ENCODE measurements at regions not wholly inside any gene's neighbourhood (a gene's known extent, or its start where the extent isn't known, plus 50 kb on each side); places are given as distances from the start of the nearest gene placed in this dataset.

DNA sequence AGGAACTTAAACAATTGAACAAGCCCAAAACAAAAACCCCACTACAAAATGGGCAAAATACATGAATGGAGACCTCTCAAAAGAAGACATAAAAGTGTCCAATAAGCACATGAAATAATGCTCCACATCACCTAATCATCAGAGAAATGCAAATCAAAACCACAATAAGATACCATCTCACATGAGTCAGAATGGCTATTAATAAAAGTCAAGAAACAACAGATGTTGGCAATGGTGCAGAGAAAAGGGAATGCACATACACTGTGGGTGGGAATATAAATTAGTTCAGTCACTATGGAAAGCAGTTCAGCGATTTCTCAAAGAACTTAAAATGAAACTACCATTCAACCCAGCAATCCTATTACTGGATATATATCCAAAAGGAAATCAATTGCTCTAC, 337.4 kb upstream of the GRIA1 start:
- POLR2A ChIA-PET (ENCODE audit: low non-redundant PET): no interaction called here
- TF ChIP-seq, protein P1, sequence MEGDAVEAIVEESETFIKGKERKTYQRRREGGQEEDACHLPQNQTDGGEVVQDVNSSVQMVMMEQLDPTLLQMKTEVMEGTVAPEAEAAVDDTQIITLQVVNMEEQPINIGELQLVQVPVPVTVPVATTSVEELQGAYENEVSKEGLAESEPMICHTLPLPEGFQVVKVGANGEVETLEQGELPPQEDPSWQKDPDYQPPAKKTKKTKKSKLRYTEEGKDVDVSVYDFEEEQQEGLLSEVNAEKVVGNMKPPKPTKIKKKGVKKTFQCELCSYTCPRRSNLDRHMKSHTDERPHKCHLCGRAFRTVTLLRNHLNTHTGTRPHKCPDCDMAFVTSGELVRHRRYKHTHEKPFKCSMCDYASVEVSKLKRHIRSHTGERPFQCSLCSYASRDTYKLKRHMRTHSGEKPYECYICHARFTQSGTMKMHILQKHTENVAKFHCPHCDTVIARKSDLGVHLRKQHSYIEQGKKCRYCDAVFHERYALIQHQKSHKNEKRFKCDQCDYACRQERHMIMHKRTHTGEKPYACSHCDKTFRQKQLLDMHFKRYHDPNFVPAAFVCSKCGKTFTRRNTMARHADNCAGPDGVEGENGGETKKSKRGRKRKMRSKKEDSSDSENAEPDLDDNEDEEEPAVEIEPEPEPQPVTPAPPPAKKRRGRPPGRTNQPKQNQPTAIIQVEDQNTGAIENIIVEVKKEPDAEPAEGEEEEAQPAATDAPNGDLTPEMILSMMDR (conservative IDR thresholded peaks at IDR 0.05; ENCODE audit: low read depth): no peak
- H3K27ac ChIP-seq: no peak overlapping the region
- CTCF ChIA-PET: interaction anchor here (0.7 kb wide), 1 partner anchor 1462 kb away, joined by 3 read pairs; no protein-coding TSS in a partner anchor
- no peak for DNase-seq (ENCODE audit: low spot score)

DNA sequence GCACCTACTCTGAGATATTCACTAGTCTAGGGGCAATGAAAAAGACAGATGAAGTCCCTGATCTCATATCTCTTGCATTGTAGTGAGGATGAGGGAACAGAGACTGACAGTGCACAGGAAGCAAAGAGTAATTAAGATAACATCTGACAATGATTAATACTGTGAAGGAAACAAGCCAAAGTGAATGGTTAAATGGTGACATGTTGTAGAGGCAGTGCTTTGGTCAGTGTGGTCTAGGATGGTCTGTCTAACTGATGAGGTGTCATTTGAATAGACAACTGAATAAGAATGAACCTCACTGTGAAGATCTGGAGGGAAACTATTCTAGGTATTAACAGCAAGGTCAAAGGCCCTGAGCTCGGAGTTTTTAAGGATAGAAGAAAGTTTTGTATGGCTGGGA, 333.3 kb upstream of the GRIA1 start:
- no peak for DNase-seq (ENCODE audit: low spot score)
- ChIA-PET CTCF (no interaction called here), POLR2A (ENCODE audit: low non-redundant PET) (no interaction called here)
- H3K27ac ChIP-seq: no peak overlapping the region
- TF ChIP-seq, protein P1 (conservative IDR thresholded peaks at IDR 0.05; ENCODE audit: low read depth): no peak

DNA sequence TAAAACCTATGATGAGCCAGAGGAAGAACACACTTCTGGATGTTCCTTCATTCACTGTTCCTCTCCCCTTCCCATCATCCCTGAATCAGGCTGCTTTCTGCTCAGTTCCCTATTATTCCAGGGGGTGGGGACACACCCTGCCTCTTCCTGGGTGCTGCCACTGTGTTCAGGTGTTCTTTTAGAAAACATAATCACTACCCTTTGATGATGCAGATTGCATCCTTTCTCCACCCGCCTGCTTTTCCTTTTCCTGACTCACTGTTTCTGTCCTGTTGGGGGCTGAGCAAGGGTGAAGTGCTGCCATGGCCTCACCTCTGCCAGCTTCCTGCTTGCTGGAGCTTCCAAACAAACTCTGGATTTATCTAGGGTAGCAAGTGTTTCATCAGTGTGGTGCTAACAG, 331.9 kb upstream of the GRIA1 start:
- H3K27ac ChIP-seq: no peak overlapping the region; the same call in 1 of the 2 replicates
- ChIA-PET POLR2A (ENCODE audit: low non-redundant PET) (no interaction called here), CTCF (interaction anchor here (0.8 kb wide), 1 partner anchor 43 kb away, joined by 3 read pairs; no protein-coding TSS in a partner anchor)
- TF ChIP-seq, protein P1 (conservative IDR thresholded peaks at IDR 0.05; ENCODE audit: low read depth): no peak
- DNase-seq (ENCODE audit: low spot score): peak; percentile 15

DNA sequence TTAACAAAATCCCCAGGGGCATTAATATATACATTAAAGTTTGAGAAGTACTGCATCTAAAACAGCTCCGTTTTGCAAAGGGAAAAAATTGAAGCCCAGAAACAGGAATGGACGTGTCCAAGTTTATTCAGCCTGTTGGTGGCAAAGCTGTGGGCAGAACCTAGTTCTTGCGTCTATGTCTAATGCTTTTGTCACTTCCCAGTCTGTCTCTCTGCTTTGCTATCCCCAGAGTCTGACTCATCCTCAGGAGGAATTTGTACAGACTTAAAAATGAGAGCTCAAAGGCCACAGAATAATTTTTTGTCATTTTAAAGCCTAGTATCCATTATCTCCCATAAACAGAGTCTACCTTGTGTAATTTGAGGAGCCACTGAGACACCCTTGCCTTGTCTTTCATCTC, 330.9 kb upstream of the GRIA1 start:
- peak; percentile 42 for DNase-seq (ENCODE audit: low spot score)
- H3K27ac ChIP-seq: no peak overlapping the region
- TF ChIP-seq, protein P1 (conservative IDR thresholded peaks at IDR 0.05; ENCODE audit: low read depth): no peak
- POLR2A ChIA-PET (ENCODE audit: low non-redundant PET): no interaction called here
- CTCF ChIA-PET: interaction anchor here (0.6 to 0.7 kb wide), 3 partner anchors 73 to 1008 kb away, joined by 3 read pairs; no protein-coding TSS in a partner anchor

DNA sequence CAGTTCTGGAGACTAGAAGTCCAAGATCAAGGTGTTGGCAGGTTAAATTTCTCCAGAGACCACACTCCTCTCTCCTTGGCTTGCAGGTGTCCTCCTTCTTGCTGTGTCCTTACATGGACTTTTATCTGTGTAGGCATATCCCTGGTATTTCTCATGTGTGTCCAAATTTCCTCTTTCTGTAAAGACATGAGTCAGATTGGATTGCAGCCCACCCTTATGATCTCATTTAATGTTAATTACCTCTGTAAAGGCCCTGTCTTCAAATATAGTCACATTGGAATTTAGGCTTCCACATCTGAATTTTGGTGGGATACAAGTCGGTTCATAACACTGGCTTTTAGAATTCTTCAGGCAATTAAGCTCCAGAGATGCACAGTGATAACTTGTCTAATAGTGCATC, 322.2 kb upstream of the GRIA1 start:
- POLR2A ChIA-PET (ENCODE audit: low non-redundant PET): no interaction called here
- DNase-seq (ENCODE audit: low spot score): no peak
- CTCF ChIA-PET: no interaction called here
- H3K27ac ChIP-seq: no peak overlapping the region
- TF ChIP-seq, protein P1 (conservative IDR thresholded peaks at IDR 0.05; ENCODE audit: low read depth): no peak

DNA sequence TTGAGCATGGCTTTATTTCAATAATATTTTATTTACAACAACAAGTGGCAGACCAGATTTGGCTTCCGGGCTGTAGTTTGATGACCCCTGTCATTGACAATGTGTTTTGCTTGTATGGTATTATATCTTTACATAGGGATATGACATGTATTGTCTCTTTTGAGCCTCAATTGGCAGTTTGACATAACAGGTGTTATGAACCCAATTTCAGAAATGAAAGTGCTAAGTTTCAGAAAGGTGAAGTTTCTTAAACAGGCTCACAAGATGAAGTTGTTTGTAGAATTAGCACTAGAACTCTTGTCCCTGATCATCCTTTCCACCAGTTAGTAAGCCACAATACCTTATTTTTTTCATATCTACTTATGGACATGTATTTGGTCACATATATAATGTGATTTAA, 303.0 kb upstream of the GRIA1 start:
- no peak overlapping the region for H3K27ac ChIP-seq
- no peak for DNase-seq (ENCODE audit: low spot score)
- TF ChIP-seq, protein P1 (conservative IDR thresholded peaks at IDR 0.05; ENCODE audit: low read depth): no peak
- CTCF ChIA-PET: no interaction called here
- POLR2A ChIA-PET (ENCODE audit: low non-redundant PET): no interaction called here

DNA sequence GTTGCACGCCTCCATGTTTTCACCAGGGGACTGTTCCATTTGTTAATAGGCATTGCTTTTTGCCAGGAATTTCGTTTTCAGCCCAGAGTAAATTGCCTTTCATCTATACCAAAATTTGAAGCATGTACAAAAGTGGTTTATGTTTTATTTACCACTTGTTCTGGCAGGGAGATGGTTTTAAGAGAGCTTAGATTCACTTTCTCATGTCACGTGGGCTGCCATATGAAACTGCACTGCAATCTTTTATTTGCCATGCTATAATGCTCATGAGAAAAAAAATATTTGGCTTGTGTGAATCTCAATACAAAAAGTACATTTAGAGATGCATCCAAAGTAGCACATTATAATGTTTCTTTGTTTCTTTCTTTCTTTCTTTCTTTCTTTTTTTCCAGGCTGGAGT, 284.1 kb upstream of the GRIA1 start:
- no peak for DNase-seq (ENCODE audit: low spot score)
- POLR2A ChIA-PET (ENCODE audit: low non-redundant PET): no interaction called here
- no peak overlapping the region for H3K27ac ChIP-seq
- CTCF ChIA-PET: no interaction called here
- TF ChIP-seq, protein P1 (conservative IDR thresholded peaks at IDR 0.05; ENCODE audit: low read depth): no peak

Data from RWPE1 (cell line).